NCI-H1105 (cell line): ENCODE measurements at regions not wholly inside any gene's neighbourhood (a gene's known extent, or its start where the extent isn't known, plus 50 kb on each side); places are given as distances from the start of the nearest gene placed in this dataset.

Experiments
- DNase-seq: peaks from one replicate; lab custom pipeline; 2025; lab: John Stamatoyannopoulos, UW

- DNase-seq = no peak
Measured at GRCh38 chr11:113554526-113554925, 79.3 kb upstream of the DRD2 start.

GRCh38 chr11:113553915-113554314 is 78.7 kb upstream of the DRD2 start:
- DNase-seq = peak; percentile 9

GRCh38 chr11:113553235-113553634 is 78.0 kb upstream of the DRD2 start:
- no peak for DNase-seq

- no peak for DNase-seq
Measured at GRCh38 chr11:113552271-113552670, 77.1 kb upstream of the DRD2 start.

GRCh38 chr11:113551645-113552044 is 76.4 kb upstream of the DRD2 start:
- no peak for DNase-seq

- no peak for DNase-seq
Measured at GRCh38 chr11:113549611-113550578, 74.7 kb upstream of the DRD2 start.

- no peak for DNase-seq
Measured at GRCh38 chr11:113549061-113549460, 73.9 kb upstream of the DRD2 start.

GRCh38 chr11:113547739-113548138 is 72.5 kb upstream of the DRD2 start:
- no peak for DNase-seq

- DNase-seq = no peak
Measured at GRCh38 chr11:113546757-113547507, 71.7 kb upstream of the DRD2 start.

GRCh38 chr11:113542420-113542819 is 67.2 kb upstream of the DRD2 start:
- DNase-seq = no peak

- DNase-seq = no peak
Measured at GRCh38 chr11:113540416-113541330, 65.5 kb upstream of the DRD2 start.

- no peak for DNase-seq
Measured at GRCh38 chr11:113538451-113539412, 63.5 kb upstream of the DRD2 start.

- no peak for DNase-seq
Measured at GRCh38 chr11:113534625-113535024, 59.4 kb upstream of the DRD2 start.

- DNase-seq = no peak
Measured at GRCh38 chr11:113533425-113533698, 58.2 kb upstream of the DRD2 start.

GRCh38 chr11:113532697-113533424 is 57.7 kb upstream of the DRD2 start:
- DNase-seq = peak; percentile 73

GRCh38 chr11:113531575-113532451 is 56.6 kb upstream of the DRD2 start:
- no peak for DNase-seq

GRCh38 chr11:113531083-113531482 is 55.9 kb upstream of the DRD2 start:
- no peak for DNase-seq

GRCh38 chr11:113529606-113530005 is 54.4 kb upstream of the DRD2 start:
- DNase-seq = no peak

- no peak for DNase-seq
Measured at GRCh38 chr11:113528982-113529381, 53.8 kb upstream of the DRD2 start.
